ENCODE measurements at regions not wholly inside any gene's neighbourhood (a gene's known extent, or its start where the extent isn't known, plus 50 kb on each side); places are given as distances from the start of the nearest gene placed in this dataset.

DNA sequence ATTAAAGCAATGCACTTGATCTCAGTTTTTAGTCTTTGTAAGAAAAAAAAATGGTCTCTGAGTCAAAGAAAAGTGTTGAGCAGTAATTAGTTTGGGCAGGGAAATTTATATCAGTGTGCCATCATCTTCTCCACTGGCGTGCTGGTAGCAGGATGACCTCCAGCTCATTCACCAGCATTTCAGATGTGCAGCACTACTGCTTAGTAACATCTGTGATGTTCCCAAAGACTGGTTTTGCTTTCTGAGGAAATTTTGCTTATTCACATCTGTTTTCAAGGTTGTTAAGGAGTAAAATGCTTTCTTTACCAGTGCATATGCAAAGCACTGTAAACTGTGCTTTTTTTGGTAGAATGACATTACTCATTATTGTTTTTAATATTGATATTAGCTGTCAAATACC, 540.4 kb downstream of the TRAM1L1 start:
- TF ChIP-seq, protein P1, sequence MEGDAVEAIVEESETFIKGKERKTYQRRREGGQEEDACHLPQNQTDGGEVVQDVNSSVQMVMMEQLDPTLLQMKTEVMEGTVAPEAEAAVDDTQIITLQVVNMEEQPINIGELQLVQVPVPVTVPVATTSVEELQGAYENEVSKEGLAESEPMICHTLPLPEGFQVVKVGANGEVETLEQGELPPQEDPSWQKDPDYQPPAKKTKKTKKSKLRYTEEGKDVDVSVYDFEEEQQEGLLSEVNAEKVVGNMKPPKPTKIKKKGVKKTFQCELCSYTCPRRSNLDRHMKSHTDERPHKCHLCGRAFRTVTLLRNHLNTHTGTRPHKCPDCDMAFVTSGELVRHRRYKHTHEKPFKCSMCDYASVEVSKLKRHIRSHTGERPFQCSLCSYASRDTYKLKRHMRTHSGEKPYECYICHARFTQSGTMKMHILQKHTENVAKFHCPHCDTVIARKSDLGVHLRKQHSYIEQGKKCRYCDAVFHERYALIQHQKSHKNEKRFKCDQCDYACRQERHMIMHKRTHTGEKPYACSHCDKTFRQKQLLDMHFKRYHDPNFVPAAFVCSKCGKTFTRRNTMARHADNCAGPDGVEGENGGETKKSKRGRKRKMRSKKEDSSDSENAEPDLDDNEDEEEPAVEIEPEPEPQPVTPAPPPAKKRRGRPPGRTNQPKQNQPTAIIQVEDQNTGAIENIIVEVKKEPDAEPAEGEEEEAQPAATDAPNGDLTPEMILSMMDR (IDR thresholded peaks at IDR 0.05) = no peak
- TF ChIP-seq POLR2AphosphoS5 (IDR thresholded peaks at IDR 0.05) (no peak), EP300 (IDR thresholded peaks at IDR 0.05; ENCODE audit: low read depth) (no peak)

Data from transverse colon (tissue), 4 donors.